HEK293T (cell line): ENCODE measurements at regions not wholly inside any gene's neighbourhood (a gene's known extent, or its start where the extent isn't known, plus 50 kb on each side); places are given as distances from the start of the nearest gene placed in this dataset.

Experiments used
- ARNT ChIP-seq: fragments of 450-650 bp; IDR thresholded peaks from 2 replicates; pipeline ENCODE4 v1.6.1; 2017; ENCODE audit warnings: mild to moderate bottlenecking
- BHLHE40 ChIP-seq: fragments of 450-650 bp; IDR thresholded peaks from 2 replicates; pipeline ENCODE4 v1.6.1; 2016; ENCODE audit warnings: mild to moderate bottlenecking, moderate library complexity, borderline replicate concordance
- ELF4 ChIP-seq: fragments of 450-650 bp; IDR thresholded peaks from 2 replicates; pipeline ENCODE4 v1.6.1; 2017; ENCODE audit warnings: antibody characterized with exemption
- FOXA1 ChIP-seq: fragments of 450-650 bp; IDR thresholded peaks from 2 replicates; pipeline ENCODE4 v1.6.1; 2016; ENCODE audit warnings: mild to moderate bottlenecking
- FOXK2 ChIP-seq: fragments of 450-650 bp; IDR thresholded peaks from 2 replicates; pipeline ENCODE4 v1.6.1; 2016; ENCODE audit warnings: mild to moderate bottlenecking
- LEF1 ChIP-seq: fragments of 450-650 bp; IDR thresholded peaks from 2 replicates; pipeline ENCODE4 v1.6.1; 2017; ENCODE audit warnings: mild to moderate bottlenecking, borderline replicate concordance
- NFRKB ChIP-seq: fragments of 450-650 bp; IDR thresholded peaks from 2 replicates; pipeline ENCODE4 v1.6.1; 2016; ENCODE audit warnings: mild to moderate bottlenecking, moderate library complexity
- SP1 ChIP-seq: fragments of 450-650 bp; IDR thresholded peaks from 2 replicates; pipeline ENCODE4 v1.6.1; 2017
- TARDBP ChIP-seq: fragments of 450-650 bp; IDR thresholded peaks from 2 replicates; pipeline ENCODE4 v1.6.1; 2016

DNA sequence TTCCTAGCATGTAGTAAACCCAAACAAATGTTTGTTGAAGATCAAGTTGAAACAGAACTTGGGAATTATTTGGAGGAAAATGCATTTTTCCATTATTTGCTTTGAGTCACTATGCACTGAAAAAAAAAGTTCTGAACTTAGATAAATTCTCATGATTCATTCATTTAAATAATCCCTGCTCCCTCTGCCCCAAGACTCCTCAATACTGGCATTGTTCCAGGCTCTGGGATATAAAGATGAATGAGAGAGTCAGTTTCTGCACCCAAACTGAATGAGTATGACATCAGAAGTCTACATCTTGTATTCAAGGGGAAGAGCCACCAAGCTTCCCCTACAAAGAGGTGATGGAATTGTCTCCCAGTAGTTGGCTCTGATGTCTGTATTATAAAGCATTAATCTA is 123.9 kb downstream of the SEC61B start:
- TF ChIP-seq BHLHE40 (no peak), ELF4 (no peak), NFRKB (no peak), FOXK2 (no peak), TARDBP (no peak), FOXA1 (no peak), SP1 (no peak), LEF1 (no peak), ARNT (no peak)
